DOHH2 (cell line): ENCODE measurements at regions not wholly inside any gene's neighbourhood (a gene's known extent, or its start where the extent isn't known, plus 50 kb on each side); places are given as distances from the start of the nearest gene placed in this dataset.

Source experiments
- H3F3A ChIP-seq: fragments of 200-600 bp; sonication (generic), shearing (Covaris generic); 2 replicates; pipeline ENCODE4 v1.6.0; 2016; ENCODE audit warnings: antibody characterized with exemption, mild to moderate bottlenecking; ENCODE audit not compliant: control insufficient read depth, insufficient read depth
- H3K27ac ChIP-seq: fragments of 200-600 bp; sonication (generic); 2 replicates; pipeline ENCODE4 v1.5.1; 2014; ENCODE audit warnings: low read depth, mild to moderate bottlenecking, low read length, moderate library complexity
- H3K27me3 ChIP-seq: fragments of 200-600 bp; sonication (generic); 2 replicates; pipeline ENCODE4 v1.6.1; 2014; ENCODE audit warnings: mild to moderate bottlenecking, low read length, mixed read lengths; ENCODE audit not compliant: control insufficient read depth
- H3K36me3 ChIP-seq: fragments of 200-600 bp; sonication (generic); 2 replicates; pipeline ENCODE4 v1.6.1; 2014; ENCODE audit warnings: mild to moderate bottlenecking, low read length, moderate library complexity, mixed read lengths; ENCODE audit not compliant: control insufficient read depth
- H3K4me1 ChIP-seq: fragments of 200-600 bp; sonication (generic); 2 replicates; pipeline ENCODE4 v1.6.1; 2014; ENCODE audit warnings: mild to moderate bottlenecking, low read length, mixed read lengths; ENCODE audit not compliant: control insufficient read depth
- H3K4me2 ChIP-seq: fragments of 200-600 bp; sonication (generic); 2 replicates; pipeline ENCODE4 v1.6.0; 2014; ENCODE audit warnings: mild to moderate bottlenecking, low read length, moderate library complexity
- H3K4me3 ChIP-seq: fragments of 200-600 bp; sonication (generic); 2 replicates; pipeline ENCODE4 v1.5.1; 2014; ENCODE audit warnings: mild to moderate bottlenecking, low read length, mixed read lengths
- H3K79me2 ChIP-seq: fragments of 200-600 bp; sonication (generic); 2 replicates; pipeline ENCODE4 v1.6.1; 2014; ENCODE audit warnings: mild to moderate bottlenecking, low read length, mixed read lengths; ENCODE audit not compliant: control insufficient read depth
- H3K9me2 ChIP-seq: fragments of 200-600 bp; sonication (generic); replicated peaks from 2 replicates; pipeline ENCODE4 v1.6.1; 2014; ENCODE audit warnings: mild to moderate bottlenecking, low read length, mixed read lengths; ENCODE audit not compliant: control insufficient read depth
- H3K9me3 ChIP-seq: fragments of 200-600 bp; sonication (generic); 2 replicates; pipeline ENCODE4 v1.6.1; 2014; ENCODE audit warnings: antibody characterized with exemption, low read length, mixed read lengths; ENCODE audit not compliant: control insufficient read depth, insufficient read depth
- H4K20me1 ChIP-seq: fragments of 200-600 bp; sonication (generic); 2 replicates; pipeline ENCODE4 v1.6.0; 2014; ENCODE audit warnings: low read depth, mild to moderate bottlenecking, antibody characterized with exemption, low read length, moderate library complexity; ENCODE audit not compliant: control insufficient read depth, insufficient read depth
- CTCF ChIP-seq: fragments of 200-600 bp; sonication (generic); IDR thresholded peaks from one replicate; pipeline ENCODE4 v1.5.1; 2014; ENCODE audit warnings: antibody characterized with exemption, mild to moderate bottlenecking, low read depth, low read length; ENCODE audit not compliant: poor library complexity, severe bottlenecking
- EZH2phosphoT487 ChIP-seq: fragments of 200-600 bp; sonication (generic); IDR thresholded peaks from 2 replicates; pipeline ENCODE4 v1.6.1; 2017; ENCODE audit warnings: borderline replicate concordance, mild to moderate bottlenecking, antibody characterized with exemption, low read length, moderate library complexity, mixed read lengths

GRCh38 chr3:63070476-63070810 lies 195.2 kb upstream of the CADPS start:
- no peak for TF ChIP-seq EZH2phosphoT487
- no peak for TF ChIP-seq CTCF
- peaks cover 4% of the 10 kb centered on the region; the same call in 1 of the 2 replicates for H3K27me3 ChIP-seq
- no peaks in the 10 kb centered on the region for H4K20me1 ChIP-seq
- H3K4me1 ChIP-seq = no peaks in the 10 kb centered on the region
- H3K9me3 ChIP-seq = no peaks in the 10 kb centered on the region
- H3K9me2 ChIP-seq = no peaks in the 10 kb centered on the region; the same call in 1 of the 2 replicates
- H3K4me3 ChIP-seq = no peak overlapping the region
- no peaks in the 10 kb centered on the region for H3K36me3 ChIP-seq
- no peaks in the 10 kb centered on the region for H3F3A ChIP-seq
- no peak overlapping the region for H3K4me2 ChIP-seq
- no peak overlapping the region for H3K27ac ChIP-seq
- H3K79me2 ChIP-seq = no peaks in the 10 kb centered on the region

- Histone ChIP-seq H3K4me1 (no peaks in the 10 kb centered on the region), H4K20me1 (no peaks in the 10 kb centered on the region), H3K27me3 (peaks cover 6% of the 10 kb centered on the region), H3F3A (no peaks in the 10 kb centered on the region), H3K9me3 (no peaks in the 10 kb centered on the region), H3K79me2 (no peaks in the 10 kb centered on the region), H3K36me3 (no peaks in the 10 kb centered on the region), H3K9me2 (no peaks in the 10 kb centered on the region), H3K4me2 (no peak overlapping the region), H3K27ac (no peak overlapping the region), H3K4me3 (no peak overlapping the region)
- TF ChIP-seq CTCF (no peak), EZH2phosphoT487 (no peak)
Measured at GRCh38 chr3:63076357-63076756, 201.1 kb upstream of the CADPS start.

- Histone ChIP-seq H3K9me3 (no peaks in the 10 kb centered on the region), H3K79me2 (no peaks in the 10 kb centered on the region), H3K27me3 (no peaks in the 10 kb centered on the region; the same call in 1 of the 2 replicates), H3K9me2 (no peaks in the 10 kb centered on the region), H4K20me1 (no peaks in the 10 kb centered on the region), H3F3A (no peaks in the 10 kb centered on the region), H3K27ac (no peak overlapping the region), H3K4me1 (peaks cover 3% of the 10 kb centered on the region; the same call in 1 of the 2 replicates), H3K36me3 (no peaks in the 10 kb centered on the region), H3K4me2 (no peak overlapping the region), H3K4me3 (no peak overlapping the region)
- TF ChIP-seq CTCF = no peak
- TF ChIP-seq EZH2phosphoT487 = no peak
Measured at GRCh38 chr3:63086190-63086589, 191.9 kb upstream of the SYNPR start.
